Keratinocyte (primary cell): ENCODE measurements at regions not wholly inside any gene's neighbourhood (a gene's known extent, or its start where the extent isn't known, plus 50 kb on each side); places are given as distances from the start of the nearest gene placed in this dataset.

Experiments
- DNase-seq: peaks from one replicate; pipeline ENCODE4 v3.0.0-alpha.2; 2011; ENCODE audit warnings: low read depth, missing footprints, low spot score
- FAIRE-seq: peaks from 2 replicates; lab custom pipeline; 2011; peaks lifted over from hg19 to GRCh38; lab: Jason Lieb, UNC
- H2AFZ ChIP-seq: 2 replicates; pipeline ENCODE4 v1.6.0; 2012; ENCODE audit warnings: low read length, control low read depth, inconsistent platforms; ENCODE audit not compliant: control insufficient read depth
- H3K27ac ChIP-seq: 2 replicates; pipeline ENCODE4 v1.5.1; 2011; ENCODE audit warnings: low read length; ENCODE audit not compliant: control insufficient read depth, insufficient read depth
- H3K27me3 ChIP-seq: 3 replicates; pipeline ENCODE4 v1.6.0; 2011; ENCODE audit warnings: low read length; ENCODE audit not compliant: control insufficient read depth, insufficient read depth; ENCODE audit errors: extremely low read depth
- H3K36me3 ChIP-seq, 2 experiments: 2 replicates in 1 of 2; 3 replicates in 1 of 2; pipeline ENCODE4 v1.5.1; 2011; ENCODE audit warnings: low read length in 2 of 2, mild to moderate bottlenecking in 1 of 2; ENCODE audit not compliant: control insufficient read depth in 2 of 2, insufficient read depth in 2 of 2; ENCODE audit errors: extremely low read depth in 1 of 2
- H3K4me1 ChIP-seq: 3 replicates; pipeline ENCODE4 v1.5.1; 2011; ENCODE audit warnings: low read length; ENCODE audit not compliant: control insufficient read depth, insufficient read depth; ENCODE audit errors: extremely low read depth
- H3K4me2 ChIP-seq: 3 replicates; pipeline ENCODE4 v1.6.0; 2011; ENCODE audit warnings: low read depth, low read length; ENCODE audit not compliant: control insufficient read depth, insufficient read depth; ENCODE audit errors: extremely low read depth
- H3K4me3 ChIP-seq, 3 experiments: fragments of 200-600 bp in 1 of 3; sonication (generic) in 1 of 3; 2 replicates in 2 of 3; 3 replicates in 1 of 3; pipeline ENCODE4 v1.5.1; 2011 to 2016; ENCODE audit warnings: low read length in 3 of 3, mild to moderate bottlenecking in 3 of 3, control low read depth in 2 of 3, inconsistent platforms in 1 of 3, low read depth in 1 of 3, mixed read lengths in 1 of 3, mixed run types in 1 of 3, moderate library complexity in 1 of 3; ENCODE audit not compliant: control insufficient read depth in 2 of 3, insufficient read depth in 2 of 3; ENCODE audit errors: extremely low read depth in 1 of 3
- H3K79me2 ChIP-seq: 2 replicates; pipeline ENCODE4 v1.6.0; 2012; ENCODE audit warnings: low read length; ENCODE audit not compliant: control insufficient read depth, insufficient read depth
- H3K9ac ChIP-seq: 3 replicates; pipeline ENCODE4 v1.6.0; 2011; ENCODE audit warnings: low read length; ENCODE audit not compliant: control insufficient read depth, insufficient read depth; ENCODE audit errors: extremely low read depth
- H3K9me1 ChIP-seq: 3 replicates; pipeline ENCODE4 v1.6.0; 2011; ENCODE audit warnings: low read length; ENCODE audit not compliant: control insufficient read depth, insufficient read depth; ENCODE audit errors: extremely low read depth
- H3K9me3 ChIP-seq: 2 replicates; pipeline ENCODE4 v1.5.1; 2012; ENCODE audit warnings: low read depth, low read length; ENCODE audit not compliant: control insufficient read depth
- H4K20me1 ChIP-seq: 3 replicates; pipeline ENCODE4 v1.6.0; 2011; ENCODE audit warnings: low read length; ENCODE audit not compliant: control insufficient read depth, insufficient read depth; ENCODE audit errors: extremely low read depth
- CTCF ChIP-seq, 3 experiments: IDR thresholded peaks in 1 of 3; conservative IDR thresholded peaks in 1 of 3; optimal IDR thresholded peaks in 1 of 3; 2 replicates in 2 of 3; 3 replicates in 1 of 3; pipeline versions ENCODE3 to v1.5.1; 2011; ENCODE audit warnings: low read length in 3 of 3, mild to moderate bottlenecking in 3 of 3, moderate library complexity in 2 of 3, control low read depth in 1 of 3, inconsistent platforms in 1 of 3; ENCODE audit not compliant: insufficient read depth in 2 of 3; ENCODE audit errors: extremely low read depth in 1 of 3
- EZH2 ChIP-seq: IDR thresholded peaks from one replicate; pipeline ENCODE4 v1.6.1; 2012; ENCODE audit warnings: inconsistent platforms, mild to moderate bottlenecking, low read length, moderate library complexity
- dilution Hi-C: fragments of 300-500 bp; cut with MboI; formaldehyde crosslinking; loops from one replicate; pipeline ENCODE4 v1.7.0; 2020; ENCODE audit warnings: low sequenced_read_pairs; ENCODE audit not compliant: extremely low pct_ligation_motif_present

DNA sequence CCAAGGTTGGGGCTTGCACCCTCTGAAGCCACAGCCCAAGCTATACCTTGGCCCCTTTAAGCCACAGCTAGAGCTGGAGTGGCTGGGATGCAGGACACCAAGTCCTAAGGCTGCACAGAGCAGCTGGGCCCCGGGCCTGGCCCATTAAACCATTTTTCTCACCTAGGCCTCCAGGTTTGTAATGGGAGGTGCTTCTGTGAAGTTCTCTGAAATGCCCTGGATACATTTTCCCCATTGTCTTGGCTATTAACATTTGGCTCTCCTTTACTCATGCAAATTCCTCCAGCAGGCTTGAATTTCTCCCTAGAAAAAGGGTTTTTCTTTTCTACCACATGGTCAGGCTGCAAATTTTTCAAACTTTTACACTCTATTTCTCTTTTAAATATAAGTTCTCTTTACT is 93.8 kb upstream of the FGF14 start:
- H3K9me3 ChIP-seq: no peaks in the 10 kb centered on the region
- no peaks in the 10 kb centered on the region for H3K36me3 ChIP-seq
- no peaks in the 10 kb centered on the region for H3K4me1 ChIP-seq
- no peaks in the 10 kb centered on the region for H3K9me1 ChIP-seq
- no peak overlapping the region for H3K4me3 ChIP-seq
- H3K27ac ChIP-seq: no peak overlapping the region
- H4K20me1 ChIP-seq: no peaks in the 10 kb centered on the region
- FAIRE-seq (no peak), DNase-seq (no peak)
- dilution Hi-C loops: no loop called here
- H3K9ac ChIP-seq: no peak overlapping the region
- H3K27me3 ChIP-seq: no peaks in the 10 kb centered on the region
- H3K79me2 ChIP-seq: no peaks in the 10 kb centered on the region
- TF ChIP-seq EZH2: no peak
- TF ChIP-seq CTCF (optimal IDR thresholded peaks at IDR 0.05 in 1 of 3, IDR thresholded peaks at IDR 0.05 in 1 of 3, conservative IDR thresholded peaks at IDR 0.05 in 1 of 3; ENCODE audit: extremely low read depth in 1 of 3, insufficient read depth in 2 of 3, low read length in 3 of 3): no peak
- no peak overlapping the region for H3K4me2 ChIP-seq
- H2AFZ ChIP-seq: no peak overlapping the region

DNA sequence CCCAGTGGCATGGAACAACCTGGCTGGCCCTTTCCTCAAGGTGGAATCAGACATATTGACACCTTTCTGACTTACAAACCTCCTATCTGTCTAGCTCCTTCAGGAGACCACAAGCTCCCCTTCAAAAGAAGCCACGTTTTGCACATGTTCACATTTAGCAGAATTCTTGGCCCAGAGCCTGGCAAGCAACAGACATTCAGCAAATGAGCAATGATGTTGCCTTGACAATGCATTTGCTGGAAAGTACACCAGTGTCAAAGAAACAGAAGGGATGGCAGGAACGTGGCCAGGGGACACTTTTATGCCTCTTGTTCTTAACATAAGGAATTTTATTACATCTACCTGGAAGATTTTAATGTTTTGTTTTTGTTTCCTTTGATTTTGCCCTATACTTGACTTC is 85.5 kb upstream of the FGF14 start:
- H3K79me2 ChIP-seq: no peaks in the 10 kb centered on the region
- no peak overlapping the region for H3K4me2 ChIP-seq
- H4K20me1 ChIP-seq: no peaks in the 10 kb centered on the region
- H3K9ac ChIP-seq: no peak overlapping the region
- H2AFZ ChIP-seq: no peak overlapping the region
- DNase-seq (no peak), FAIRE-seq (no peak)
- no peaks in the 10 kb centered on the region for H3K9me3 ChIP-seq
- no peak overlapping the region for H3K4me3 ChIP-seq
- no peaks in the 10 kb centered on the region for H3K9me1 ChIP-seq
- no peaks in the 10 kb centered on the region for H3K27me3 ChIP-seq
- TF ChIP-seq CTCF (optimal IDR thresholded peaks at IDR 0.05 in 1 of 3, IDR thresholded peaks at IDR 0.05 in 1 of 3, conservative IDR thresholded peaks at IDR 0.05 in 1 of 3; ENCODE audit: extremely low read depth in 1 of 3, insufficient read depth in 2 of 3, low read length in 3 of 3) (no peak), EZH2 (no peak)
- dilution Hi-C loops: no loop called here
- H3K4me1 ChIP-seq: no peaks in the 10 kb centered on the region
- H3K36me3 ChIP-seq: no peaks in the 10 kb centered on the region
- no peak overlapping the region for H3K27ac ChIP-seq
